LNCAP (cell line): ENCODE measurements at regions not wholly inside any gene's neighbourhood (a gene's known extent, or its start where the extent isn't known, plus 50 kb on each side); places are given as distances from the start of the nearest gene placed in this dataset.

ENCODE experiments used
- CTCF ChIP-seq: fragments of 450-650 bp; IDR thresholded peaks from 2 replicates; pipeline ENCODE4 v1.5.1; 2017; ENCODE audit warnings: mild to moderate bottlenecking

- no peak for TF ChIP-seq CTCF
These were observed 136.7 kb upstream of the PCDH18 start for GRCh38 chr4:137668885-137669545.

- TF ChIP-seq CTCF = no peak
These were observed 132.1 kb upstream of the PCDH18 start for GRCh38 chr4:137664416-137664815.

GRCh38 chr4:137664046-137664387 is 131.7 kb upstream of the PCDH18 start:
- TF ChIP-seq CTCF = no peak

GRCh38 chr4:137663251-137664045 is 131.2 kb upstream of the PCDH18 start:
- TF ChIP-seq CTCF = no peak

- TF ChIP-seq CTCF = no peak
These were observed 129.4 kb upstream of the PCDH18 start for GRCh38 chr4:137661693-137662092.

- no peak for TF ChIP-seq CTCF
These were observed 127.9 kb upstream of the PCDH18 start for GRCh38 chr4:137660211-137660610.

GRCh38 chr4:137659431-137659830 is 127.1 kb upstream of the PCDH18 start:
- TF ChIP-seq CTCF = no peak
